CD4-positive, alpha-beta T cell treated with Interleukin-17A for 1 hour (primary cell): ENCODE measurements at regions not wholly inside any gene's neighbourhood (a gene's known extent, or its start where the extent isn't known, plus 50 kb on each side); places are given as distances from the start of the nearest gene placed in this dataset.
"Not testable (repeated sequence)": the region's sequence is repeated elsewhere in the genome, so short reads cannot be mapped to it uniquely, and the experiment has no call there.

Experiments used
- DNase-seq: peaks from one replicate; pipeline ENCODE4 v3.0.0-alpha.2; 2020

DNA sequence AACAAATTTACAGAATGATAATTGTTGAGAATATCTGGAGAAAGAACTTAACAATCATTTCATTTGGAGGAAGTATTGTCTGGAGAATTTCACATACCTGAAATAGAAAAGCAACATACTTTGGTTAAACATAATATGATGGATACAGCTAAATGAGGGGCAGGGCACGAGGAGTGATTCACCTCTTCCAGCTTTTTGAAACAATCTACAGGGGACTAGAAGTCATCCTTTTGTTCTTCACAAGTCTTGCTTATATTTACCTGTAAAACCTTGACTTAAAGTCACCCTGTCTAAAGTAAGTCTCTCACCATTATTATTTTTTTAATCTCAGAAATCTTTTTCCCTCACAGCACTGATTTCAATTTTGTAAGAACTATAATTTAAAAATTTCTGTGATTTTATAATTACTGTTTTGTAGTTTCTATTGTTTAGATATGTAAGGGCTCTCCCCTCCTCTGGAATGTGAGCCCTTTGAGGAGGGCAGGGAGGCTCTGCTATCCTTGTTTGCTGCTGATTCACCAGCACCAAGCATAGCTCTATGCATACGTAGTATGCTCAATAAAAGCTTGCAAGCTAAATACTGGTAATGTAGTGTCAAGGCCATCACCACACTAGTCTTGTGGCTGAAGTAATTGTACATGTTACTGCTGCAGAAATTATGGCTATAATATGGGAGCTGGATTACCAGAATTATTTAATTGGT lies 193.9 kb upstream of the THRB start:
- no peak for DNase-seq

- DNase-seq = no peak
These were observed 194.7 kb upstream of the THRB start for GRCh38 chr3:24689353-24689752.

GRCh38 chr3:24690777-24691176 lies 196.1 kb upstream of the THRB start:
- no peak for DNase-seq

DNA sequence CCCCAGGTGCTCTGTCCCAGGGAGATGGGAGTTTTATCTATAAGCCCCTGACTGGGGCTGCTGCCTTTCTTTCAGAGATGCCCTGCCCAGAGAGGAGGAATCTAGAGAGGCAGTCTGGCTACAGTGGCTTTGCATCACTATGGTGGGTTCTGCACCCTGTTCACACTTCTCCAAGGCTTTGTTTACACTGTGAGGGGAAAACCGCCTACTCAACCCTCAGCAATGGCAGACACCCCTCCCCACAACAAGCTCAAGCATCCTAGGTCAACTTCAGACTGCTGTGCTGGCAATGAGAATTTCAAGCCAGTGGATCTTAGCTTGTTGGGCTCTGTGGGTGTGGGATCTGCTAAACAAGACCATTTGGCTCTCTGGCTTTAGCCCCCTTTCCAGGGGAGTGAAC lies 204.4 kb upstream of the THRB start:
- not testable (repeated sequence) for DNase-seq

- DNase-seq = no peak
These were observed 209.8 kb upstream of the THRB start for GRCh38 chr3:24704496-24704895.

DNA sequence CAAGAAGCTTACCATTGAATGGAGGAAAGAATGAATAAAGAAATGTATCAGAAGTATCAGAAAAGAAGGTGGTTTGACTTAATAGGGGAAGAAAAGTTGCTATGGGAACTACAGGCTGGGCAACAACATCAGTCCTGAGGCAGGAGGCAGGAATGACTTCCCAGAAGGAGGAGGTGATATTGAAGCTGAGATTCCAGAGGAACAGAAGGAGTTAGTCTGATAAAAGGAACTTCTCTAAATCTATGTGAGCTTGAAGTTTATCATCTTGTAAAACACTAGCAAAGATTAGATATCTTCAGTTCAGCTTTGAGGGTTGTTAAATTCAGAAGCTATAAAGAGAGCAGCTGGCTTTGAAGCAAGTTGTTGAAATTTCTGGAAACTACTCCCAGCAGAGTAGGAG lies 213.3 kb upstream of the THRB start:
- DNase-seq = no peak

- no peak for DNase-seq
These were observed 215.3 kb upstream of the THRB start for GRCh38 chr3:24709956-24710355.

DNA sequence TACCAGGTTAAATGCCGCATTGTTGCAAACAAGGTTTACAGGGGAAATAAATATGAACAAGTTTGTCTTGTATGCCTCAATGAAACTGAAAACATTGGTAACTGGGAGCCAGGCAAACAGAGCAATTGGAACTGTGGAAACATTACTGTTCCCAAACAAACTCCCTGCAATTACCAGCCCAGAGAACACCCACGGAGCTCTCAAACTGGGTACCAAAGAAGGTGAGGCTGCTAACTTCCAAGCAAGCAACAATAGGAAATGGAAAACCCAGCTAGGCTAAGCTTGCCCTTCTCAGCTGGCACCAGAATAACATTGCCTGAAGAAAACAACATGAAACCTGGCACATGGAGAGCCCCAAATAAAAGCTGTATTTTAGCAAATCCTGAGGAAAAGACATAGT lies 218.9 kb upstream of the THRB start:
- no peak for DNase-seq

GRCh38 chr3:24714436-24714835 lies 219.8 kb upstream of the THRB start:
- no peak for DNase-seq

GRCh38 chr3:24715171-24715792 lies 220.6 kb upstream of the THRB start:
- no peak for DNase-seq

- DNase-seq = no peak
These were observed 227.4 kb upstream of the THRB start for GRCh38 chr3:24722087-24722486.

GRCh38 chr3:24725514-24726255 lies 231.0 kb upstream of the THRB start:
- DNase-seq = no peak

DNA sequence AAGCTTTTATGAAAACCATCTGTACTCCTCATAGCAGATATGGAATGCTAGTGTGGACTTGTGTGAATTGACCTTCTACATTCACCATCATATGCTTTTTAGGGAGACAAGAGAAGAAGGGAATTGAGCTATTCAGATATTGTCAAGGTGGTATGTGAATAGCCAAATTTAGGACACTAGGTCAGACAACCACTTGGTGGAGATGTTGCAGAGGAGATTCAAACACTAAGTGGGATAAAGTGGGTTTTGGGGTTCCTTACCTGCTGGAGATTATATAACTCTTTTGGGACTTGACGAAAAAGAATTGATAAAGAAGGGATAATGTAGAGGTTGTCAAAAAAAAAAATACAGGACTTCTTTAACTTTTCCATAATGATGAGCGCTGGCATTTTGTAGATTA lies 231.8 kb upstream of the THRB start:
- DNase-seq = no peak

DNA sequence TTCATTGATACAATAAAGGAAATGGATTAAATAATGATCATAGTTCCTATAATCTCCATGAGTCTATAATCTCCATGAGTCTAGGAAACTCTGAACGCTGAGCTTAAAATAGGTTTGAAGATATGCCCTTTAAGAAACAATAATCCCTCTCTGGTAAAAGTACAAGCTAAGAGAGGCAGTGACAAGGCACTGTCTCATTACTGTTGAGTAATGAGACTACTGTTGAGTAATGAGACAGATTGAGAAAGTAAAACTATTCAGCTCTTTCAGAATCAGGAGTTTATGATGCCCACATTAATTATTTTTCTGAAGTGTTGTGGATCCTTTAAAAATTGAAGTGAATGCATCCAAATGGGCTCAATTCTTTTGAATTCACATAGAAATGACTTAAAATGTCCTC lies 235.5 kb upstream of the THRB start:
- DNase-seq = no peak

GRCh38 chr3:24734019-24734418 lies 239.4 kb upstream of the THRB start:
- no peak for DNase-seq

GRCh38 chr3:24736701-24737100 lies 242.1 kb upstream of the THRB start:
- no peak for DNase-seq

- no peak for DNase-seq
These were observed 245.7 kb upstream of the THRB start for GRCh38 chr3:24740326-24740725.

DNA sequence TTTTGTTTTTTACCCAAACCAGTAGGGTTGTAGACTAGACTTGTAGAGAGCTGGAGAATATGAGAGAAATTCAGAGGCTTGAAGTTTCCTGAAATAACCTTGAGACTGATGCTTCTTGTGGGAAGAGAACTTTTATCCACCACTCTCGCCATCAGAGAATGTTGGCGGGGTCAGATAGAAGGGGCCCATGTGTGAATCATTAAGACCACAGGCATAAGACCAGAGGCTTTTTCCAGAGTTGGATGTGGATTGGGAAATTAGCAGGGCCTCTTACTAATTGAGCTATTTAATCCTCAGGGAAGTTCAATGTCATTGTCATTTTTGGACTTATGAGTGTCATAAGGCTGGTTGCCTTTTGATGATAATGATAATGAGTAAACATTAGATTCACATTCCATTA lies 246.9 kb upstream of the THRB start:
- DNase-seq = no peak

DNA sequence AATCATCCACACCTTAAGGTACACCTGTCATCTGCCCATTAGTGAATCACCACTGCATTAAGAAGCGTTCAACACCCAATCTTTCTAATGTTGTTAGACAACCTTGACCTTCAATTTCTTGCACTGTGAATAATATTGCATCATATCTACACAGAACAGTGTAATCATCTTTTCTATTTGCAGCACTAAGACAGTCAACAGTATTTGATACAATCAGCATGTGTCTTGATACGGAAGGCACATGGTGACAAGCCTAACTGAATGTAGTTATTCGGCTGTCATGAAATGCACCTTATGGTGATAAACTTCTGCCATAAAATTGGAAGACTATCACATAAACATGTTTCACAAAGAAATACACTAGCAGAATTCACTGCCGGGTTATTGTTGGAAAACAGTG lies 253.9 kb upstream of the THRB start:
- no peak for DNase-seq

GRCh38 chr3:24751020-24751419 lies 256.4 kb upstream of the THRB start:
- no peak for DNase-seq

GRCh38 chr3:24756101-24756888 lies 261.6 kb upstream of the THRB start:
- DNase-seq = no peak

DNA sequence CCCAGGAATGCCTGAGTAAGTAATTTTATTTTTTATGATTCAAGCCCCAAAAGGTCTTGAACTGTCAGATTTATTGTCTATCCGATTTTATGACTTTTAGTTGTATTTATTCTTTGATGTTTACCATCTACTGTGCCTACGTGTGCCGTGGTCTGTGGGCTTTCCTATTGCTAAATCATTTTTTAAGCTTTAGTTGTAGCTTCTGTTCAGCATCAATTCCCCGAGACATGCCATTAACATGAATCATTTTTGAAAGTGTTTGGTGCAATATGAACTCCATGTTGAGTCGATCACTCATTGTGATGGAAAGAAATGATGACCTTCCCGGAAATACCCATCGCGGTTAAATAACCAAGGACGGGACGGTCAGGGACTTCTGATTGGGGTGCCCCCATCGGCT lies 268.7 kb upstream of the THRB start:
- no peak for DNase-seq

- DNase-seq = no peak
These were observed 269.7 kb upstream of the THRB start for GRCh38 chr3:24764236-24764915.
